OCI-LY7 (cell line): ENCODE measurements at regions not wholly inside any gene's neighbourhood (a gene's known extent, or its start where the extent isn't known, plus 50 kb on each side); places are given as distances from the start of the nearest gene placed in this dataset.

Source experiments
- BruUV-seq: library from RNA; stranded (reverse); fragments of 400-500 nt; replicated peaks from 2 replicates; lab custom pipeline; 2021; lab: Mats Ljungman, UMichigan
- CTCF ChIA-PET: fragments of 300-600 bp; sonication (Branson Sonifier 250); formaldehyde crosslinking; loops from one replicate; lab custom pipeline; 2022; ENCODE audit warnings: antibody characterized with exemption; ENCODE audit not compliant: unreplicated experiment; lab: Charles Lee
- POLR2A ChIA-PET: fragments of 300-600 bp; sonication (Branson Sonifier 250); formaldehyde crosslinking; loops from one replicate; lab custom pipeline; 2022; ENCODE audit warnings: antibody characterized with exemption; lab: Charles Lee
- DNase-seq: peaks from one replicate; pipeline ENCODE4 v3.0.0-alpha.2; 2015; ENCODE audit warnings: low spot score
- H2AFZ ChIP-seq: fragments of 200-600 bp; sonication (generic), shearing (Covaris generic); 2 replicates; pipeline ENCODE4 v1.6.1; 2014; ENCODE audit warnings: mild to moderate bottlenecking, antibody characterized with exemption, low read length, moderate library complexity
- H3K27ac ChIP-seq: fragments of 200-600 bp; sonication (generic); 2 replicates; pipeline ENCODE4 v1.5.1; 2014; ENCODE audit warnings: mixed run types, low read depth, mild to moderate bottlenecking, moderate library complexity, low read length, inconsistent platforms; ENCODE audit not compliant: poor library complexity, severe bottlenecking
- H3K36me3 ChIP-seq: fragments of 200-600 bp; sonication (generic); 2 replicates; pipeline ENCODE4 v1.6.1; 2014; ENCODE audit warnings: mild to moderate bottlenecking, antibody characterized with exemption, low read length, moderate library complexity, mixed read lengths; ENCODE audit not compliant: insufficient read depth
- H3K4me1 ChIP-seq: fragments of 200-600 bp; sonication (generic); 2 replicates; pipeline ENCODE4 v1.5.1; 2014; ENCODE audit warnings: mild to moderate bottlenecking, low read length; ENCODE audit not compliant: insufficient read depth, poor library complexity, severe bottlenecking
- H3K4me2 ChIP-seq: fragments of 200-600 bp; sonication (generic); 2 replicates; pipeline ENCODE4 v1.6.1; 2014; ENCODE audit warnings: mild to moderate bottlenecking, low read length
- H3K4me3 ChIP-seq: fragments of 200-600 bp; sonication (generic); 2 replicates; pipeline ENCODE4 v1.5.1; 2014; ENCODE audit warnings: mild to moderate bottlenecking, low read depth, low read length; ENCODE audit not compliant: poor library complexity, severe bottlenecking
- H3K79me2 ChIP-seq: fragments of 200-600 bp; sonication (generic); 2 replicates; pipeline ENCODE4 v1.6.1; 2016; ENCODE audit warnings: low read depth, mild to moderate bottlenecking, low read length, moderate library complexity, mixed read lengths; ENCODE audit not compliant: insufficient read depth
- H3K9me2 ChIP-seq: fragments of 200-600 bp; sonication (generic); 2 replicates; pipeline ENCODE4 v1.6.1; 2016; ENCODE audit warnings: mild to moderate bottlenecking, low read length, mixed read lengths; ENCODE audit not compliant: insufficient read depth
- H3K9me3 ChIP-seq: fragments of 200-600 bp; sonication (generic); 2 replicates; pipeline ENCODE4 v1.6.1; 2014; ENCODE audit warnings: mild to moderate bottlenecking, mixed run types, low read length, mixed read lengths
- H4K20me1 ChIP-seq: fragments of 200-600 bp; sonication (generic); 2 replicates; pipeline ENCODE4 v1.6.1; 2014; ENCODE audit warnings: mild to moderate bottlenecking, antibody characterized with exemption, low read length, moderate library complexity, mixed read lengths; ENCODE audit not compliant: insufficient read depth
- EZH2phosphoT487 ChIP-seq: fragments of 200-600 bp; sonication (generic); IDR thresholded peaks from 2 replicates; pipeline ENCODE4 v1.6.1; 2018; ENCODE audit warnings: low read depth, borderline replicate concordance, mild to moderate bottlenecking, mixed run types, antibody characterized with exemption, low read length, moderate library complexity, mixed read lengths
- intact Hi-C: fragments of 100-400 bp; cut with micrococcal nuclease; formaldehyde crosslinking; loops from one replicate; pipeline ENCODE4 v1.10.0; 2022; ENCODE audit not compliant: unreplicated experiment
- TF ChIP-seq, protein P1 (sequence below): fragments of 200-600 bp; sonication (generic); conservative IDR thresholded peaks from 2 replicates; pipeline ENCODE4 v1.5.1; 2014; ENCODE audit warnings: mild to moderate bottlenecking, antibody characterized with exemption, low read length, moderate library complexity, mixed read lengths

DNA sequence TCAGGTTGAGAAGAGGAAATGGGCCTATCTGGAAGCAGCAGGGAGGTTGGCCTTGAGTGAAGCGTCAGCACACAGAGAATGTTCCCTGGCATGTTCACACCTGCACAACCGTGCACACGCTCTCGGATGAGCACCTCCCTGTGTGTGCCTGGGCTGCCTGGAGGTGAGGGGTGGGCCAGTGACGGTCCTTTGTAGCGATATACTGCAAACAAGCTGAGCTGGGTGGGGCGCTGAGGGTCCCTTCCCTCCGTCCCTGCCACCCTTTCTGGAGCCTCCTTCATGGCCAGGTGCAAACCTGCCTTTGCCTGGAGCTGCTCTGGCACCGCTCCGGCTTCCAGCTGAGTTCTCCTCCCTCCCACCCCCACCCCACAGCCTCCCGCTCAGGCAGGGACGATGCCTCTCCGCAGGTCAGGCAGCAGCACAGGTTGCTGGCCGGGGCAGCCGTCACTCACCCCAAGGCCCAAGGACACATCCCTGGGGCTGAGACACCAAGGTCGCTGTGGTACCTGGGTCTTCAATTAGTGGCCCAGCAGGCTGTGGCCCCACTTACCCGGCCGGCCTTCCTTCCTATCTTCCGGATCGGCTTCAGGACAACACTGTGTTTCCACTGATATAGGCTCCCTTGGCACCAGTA is 111.6 kb downstream of the ERMARD start:
- H3K9me2 ChIP-seq: no peaks in the 10 kb centered on the region
- BruUV-seq: no TSS peak
- intact Hi-C loops: no loop called here
- ChIA-PET POLR2A (no interaction called here), CTCF (no interaction called here)
- no peak for TF ChIP-seq EZH2phosphoT487
- TF ChIP-seq, protein P1, sequence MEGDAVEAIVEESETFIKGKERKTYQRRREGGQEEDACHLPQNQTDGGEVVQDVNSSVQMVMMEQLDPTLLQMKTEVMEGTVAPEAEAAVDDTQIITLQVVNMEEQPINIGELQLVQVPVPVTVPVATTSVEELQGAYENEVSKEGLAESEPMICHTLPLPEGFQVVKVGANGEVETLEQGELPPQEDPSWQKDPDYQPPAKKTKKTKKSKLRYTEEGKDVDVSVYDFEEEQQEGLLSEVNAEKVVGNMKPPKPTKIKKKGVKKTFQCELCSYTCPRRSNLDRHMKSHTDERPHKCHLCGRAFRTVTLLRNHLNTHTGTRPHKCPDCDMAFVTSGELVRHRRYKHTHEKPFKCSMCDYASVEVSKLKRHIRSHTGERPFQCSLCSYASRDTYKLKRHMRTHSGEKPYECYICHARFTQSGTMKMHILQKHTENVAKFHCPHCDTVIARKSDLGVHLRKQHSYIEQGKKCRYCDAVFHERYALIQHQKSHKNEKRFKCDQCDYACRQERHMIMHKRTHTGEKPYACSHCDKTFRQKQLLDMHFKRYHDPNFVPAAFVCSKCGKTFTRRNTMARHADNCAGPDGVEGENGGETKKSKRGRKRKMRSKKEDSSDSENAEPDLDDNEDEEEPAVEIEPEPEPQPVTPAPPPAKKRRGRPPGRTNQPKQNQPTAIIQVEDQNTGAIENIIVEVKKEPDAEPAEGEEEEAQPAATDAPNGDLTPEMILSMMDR: no peak
- H3K36me3 ChIP-seq: no peaks in the 10 kb centered on the region
- H3K4me2 ChIP-seq: no peak overlapping the region
- H2AFZ ChIP-seq: no peak overlapping the region
- no peaks in the 10 kb centered on the region for H3K79me2 ChIP-seq
- H3K9me3 ChIP-seq: no peaks in the 10 kb centered on the region
- H4K20me1 ChIP-seq: no peaks in the 10 kb centered on the region
- no peak overlapping the region for H3K27ac ChIP-seq
- no peak overlapping the region for H3K4me3 ChIP-seq
- no peak for DNase-seq
- peaks cover 48% of the 10 kb centered on the region for H3K4me1 ChIP-seq

DNA sequence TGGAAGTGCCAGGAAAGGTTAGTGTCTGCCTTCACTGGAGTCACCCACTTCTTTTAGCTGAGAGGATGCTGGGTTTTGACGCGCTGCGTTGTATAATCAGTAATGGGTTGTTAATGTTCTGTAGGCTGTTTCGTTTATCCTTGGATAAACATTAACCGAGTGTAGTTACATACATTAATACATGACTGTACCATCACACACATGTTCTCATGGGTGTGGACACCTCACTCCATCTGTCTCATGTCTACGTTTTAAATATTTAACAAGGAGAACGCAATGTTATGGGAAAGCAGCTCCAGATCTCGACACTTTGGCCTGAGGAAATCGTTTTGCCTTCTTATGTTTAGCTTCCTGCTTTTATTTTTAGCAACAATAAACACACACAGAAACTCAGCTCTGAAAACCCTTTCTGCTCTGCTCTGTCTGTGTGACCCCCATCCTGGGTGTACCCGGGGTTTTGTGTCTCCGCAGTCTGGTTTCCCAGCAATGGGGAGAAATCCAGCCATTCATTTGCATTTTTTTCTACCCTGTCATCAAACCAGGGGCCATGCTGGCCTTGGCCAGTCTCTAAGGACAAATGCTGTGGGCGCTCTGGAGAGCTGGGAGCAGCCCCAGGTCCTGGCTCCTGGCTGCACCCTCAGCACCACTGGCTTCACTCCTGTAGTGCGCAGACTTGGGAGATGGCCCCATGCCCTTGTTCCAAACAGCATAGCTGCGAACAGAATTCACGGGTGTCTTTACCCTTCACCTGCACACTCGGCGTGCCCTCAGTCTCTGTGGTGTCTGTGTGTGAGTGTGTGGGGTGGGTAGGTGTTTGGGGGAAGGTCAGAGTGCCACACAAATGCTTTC is 110.8 kb downstream of the ERMARD start:
- H2AFZ ChIP-seq: no peak overlapping the region
- no peaks in the 10 kb centered on the region for H3K9me3 ChIP-seq
- H3K36me3 ChIP-seq: no peaks in the 10 kb centered on the region
- POLR2A ChIA-PET: interaction anchor here (0.7 to 1.6 kb wide), 2 partner anchors 18 to 254 kb away, joined by 3 to 5 read pairs; no protein-coding TSS in a partner anchor
- no peak overlapping the region for H3K4me3 ChIP-seq
- BruUV-seq: no TSS peak
- TF ChIP-seq, protein P1: no peak
- no peak for TF ChIP-seq EZH2phosphoT487
- H4K20me1 ChIP-seq: no peaks in the 10 kb centered on the region
- no peaks in the 10 kb centered on the region for H3K9me2 ChIP-seq
- H3K79me2 ChIP-seq: no peaks in the 10 kb centered on the region
- no peak overlapping the region for H3K27ac ChIP-seq
- intact Hi-C loops: no loop called here
- DNase-seq: no peak
- peaks cover 41% of the 10 kb centered on the region for H3K4me1 ChIP-seq
- H3K4me2 ChIP-seq: no peak overlapping the region
- CTCF ChIA-PET: no interaction called here
